ENCODE measurements at regions not wholly inside any gene's neighbourhood (a gene's known extent, or its start where the extent isn't known, plus 50 kb on each side); places are given as distances from the start of the nearest gene placed in this dataset.

- H3K4me1 ChIP-seq (ENCODE audit: insufficient read depth, poor library complexity, severe bottlenecking) = no peaks in the 10 kb centered on the region
- no peak overlapping the region for H3K4me3 ChIP-seq (ENCODE audit: severe bottlenecking)
- no peaks in the 10 kb centered on the region for H3K27me3 ChIP-seq (ENCODE audit: insufficient read depth, poor library complexity, severe bottlenecking)
- no peak for DNase-seq (ENCODE audit: low spot score)
- no peak for ATAC-seq (ENCODE audit: low read depth)
- no peaks in the 10 kb centered on the region for H3K9me3 ChIP-seq (ENCODE audit: severe bottlenecking)
- H3K36me3 ChIP-seq (ENCODE audit: low read depth) = no peaks in the 10 kb centered on the region
- no peak overlapping the region for H3K27ac ChIP-seq (ENCODE audit: poor library complexity, severe bottlenecking)
- TF ChIP-seq CTCF (IDR thresholded peaks at IDR 0.05; ENCODE audit: poor library complexity, severe bottlenecking) = no peak
These were observed 172.8 kb upstream of the P2RY1 start for GRCh38 chr3:152662157-152662556.

DNA sequence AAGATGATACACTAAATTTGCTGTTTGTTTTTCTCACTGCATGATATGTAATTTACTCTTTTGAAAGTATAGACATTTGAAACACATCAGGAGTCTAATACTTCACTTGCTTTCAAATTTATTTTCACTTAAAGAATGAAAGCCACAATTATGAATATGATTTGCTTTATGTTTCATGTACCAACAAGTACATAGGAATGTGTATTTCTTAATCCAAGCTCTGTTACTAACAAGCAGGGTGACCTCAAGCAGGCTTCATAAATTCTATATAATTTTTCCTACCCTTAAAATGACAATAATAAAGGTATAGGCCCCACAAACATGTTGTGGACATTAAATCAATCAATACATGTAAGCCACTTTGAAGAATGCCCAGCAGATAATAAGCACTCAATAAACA, 170.2 kb upstream of the P2RY1 start:
- DNase-seq (ENCODE audit: low spot score) = no peak
- Histone ChIP-seq H3K9me3 (ENCODE audit: severe bottlenecking) (no peaks in the 10 kb centered on the region), H3K4me3 (ENCODE audit: severe bottlenecking) (no peak overlapping the region), H3K36me3 (ENCODE audit: low read depth) (no peaks in the 10 kb centered on the region), H3K27ac (ENCODE audit: poor library complexity, severe bottlenecking) (no peak overlapping the region), H3K27me3 (ENCODE audit: insufficient read depth, poor library complexity, severe bottlenecking) (no peaks in the 10 kb centered on the region), H3K4me1 (ENCODE audit: insufficient read depth, poor library complexity, severe bottlenecking) (no peaks in the 10 kb centered on the region)
- no peak for ATAC-seq (ENCODE audit: low read depth)
- no peak for TF ChIP-seq CTCF (IDR thresholded peaks at IDR 0.05; ENCODE audit: poor library complexity, severe bottlenecking)

DNA sequence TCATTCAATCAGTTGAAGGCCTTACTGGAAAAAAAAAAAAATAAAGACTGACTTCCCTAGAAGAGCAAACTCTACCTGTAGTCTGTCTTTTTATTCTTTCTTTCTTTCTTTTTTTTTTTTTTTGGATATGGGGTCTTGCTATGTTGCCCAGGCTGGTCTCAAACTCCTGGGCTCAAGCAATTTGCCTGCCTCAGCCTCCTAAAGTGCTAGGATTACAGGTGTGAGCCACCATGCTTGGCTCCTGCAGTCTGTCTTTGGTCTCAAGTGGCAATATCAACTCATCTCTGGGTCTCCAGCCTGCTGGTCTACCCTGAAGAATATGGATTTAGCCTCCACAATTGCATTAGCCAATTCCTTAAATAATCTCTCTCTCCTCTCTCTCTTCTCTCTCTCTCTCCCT, 167.7 kb upstream of the P2RY1 start:
- no peak for TF ChIP-seq CTCF (IDR thresholded peaks at IDR 0.05; ENCODE audit: poor library complexity, severe bottlenecking)
- Histone ChIP-seq H3K9me3 (ENCODE audit: severe bottlenecking) (no peaks in the 10 kb centered on the region), H3K36me3 (ENCODE audit: low read depth) (no peaks in the 10 kb centered on the region), H3K4me1 (ENCODE audit: insufficient read depth, poor library complexity, severe bottlenecking) (no peaks in the 10 kb centered on the region), H3K27me3 (ENCODE audit: insufficient read depth, poor library complexity, severe bottlenecking) (no peaks in the 10 kb centered on the region), H3K4me3 (ENCODE audit: severe bottlenecking) (no peak overlapping the region), H3K27ac (ENCODE audit: poor library complexity, severe bottlenecking) (no peak overlapping the region)
- ATAC-seq (ENCODE audit: low read depth) (no peak), DNase-seq (ENCODE audit: low spot score) (no peak)

- no peak for ATAC-seq (ENCODE audit: low read depth)
- no peaks in the 10 kb centered on the region for H3K9me3 ChIP-seq (ENCODE audit: severe bottlenecking)
- TF ChIP-seq CTCF (IDR thresholded peaks at IDR 0.05; ENCODE audit: poor library complexity, severe bottlenecking) = no peak
- H3K4me3 ChIP-seq (ENCODE audit: severe bottlenecking) = no peak overlapping the region
- no peaks in the 10 kb centered on the region for H3K36me3 ChIP-seq (ENCODE audit: low read depth)
- no peak overlapping the region for H3K27ac ChIP-seq (ENCODE audit: poor library complexity, severe bottlenecking)
- no peak for DNase-seq (ENCODE audit: low spot score)
- no peaks in the 10 kb centered on the region for H3K27me3 ChIP-seq (ENCODE audit: insufficient read depth, poor library complexity, severe bottlenecking)
- H3K4me1 ChIP-seq (ENCODE audit: insufficient read depth, poor library complexity, severe bottlenecking) = no peaks in the 10 kb centered on the region
These were observed 165.4 kb upstream of the P2RY1 start for GRCh38 chr3:152669560-152669959.

DNA sequence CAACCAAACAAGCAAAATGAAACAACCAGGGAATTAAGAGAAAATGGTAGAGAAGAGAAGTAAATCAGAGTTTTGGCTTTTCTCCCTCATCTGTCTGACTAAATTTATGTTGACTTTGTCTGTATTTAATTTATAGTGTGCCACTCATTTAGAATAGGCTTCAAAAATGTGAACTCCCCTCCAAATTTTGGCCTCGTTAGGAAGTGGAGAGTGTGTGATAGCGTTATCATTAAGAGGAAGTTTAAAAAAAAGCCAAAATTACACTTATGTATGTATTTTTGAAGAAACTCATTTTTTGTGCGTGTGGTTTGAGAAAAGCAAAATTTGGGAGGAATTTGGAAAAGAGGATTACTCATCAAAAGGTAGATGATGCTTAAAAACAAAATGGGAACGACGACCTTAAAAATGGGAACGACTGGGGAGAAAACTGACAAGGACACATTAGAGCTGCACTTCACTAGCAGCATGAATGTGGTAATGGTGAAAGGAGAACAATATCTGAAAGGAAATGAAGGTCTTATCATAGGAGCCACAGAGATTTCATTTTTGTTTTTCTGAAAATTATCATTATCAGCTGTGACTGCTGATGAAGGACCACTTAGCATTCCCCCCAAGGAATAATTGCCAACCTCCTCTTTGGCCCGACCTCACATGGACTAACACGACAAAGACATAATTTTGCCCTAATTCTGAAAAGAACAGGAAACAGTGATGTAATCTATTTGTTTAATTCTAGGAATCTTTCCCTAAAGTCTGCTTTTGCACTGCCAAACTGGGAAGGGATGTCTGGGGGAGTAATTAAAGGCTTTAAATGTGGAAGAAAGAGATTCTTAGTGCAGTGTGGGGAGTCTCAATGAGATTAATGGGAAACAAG, 163.2 kb upstream of the P2RY1 start:
- no peak for TF ChIP-seq CTCF (IDR thresholded peaks at IDR 0.05; ENCODE audit: poor library complexity, severe bottlenecking)
- Histone ChIP-seq H3K4me3 (ENCODE audit: severe bottlenecking) (no peak overlapping the region), H3K4me1 (ENCODE audit: insufficient read depth, poor library complexity, severe bottlenecking) (no peaks in the 10 kb centered on the region)

More for the DNA sequence above, 163.2 kb upstream of the P2RY1 start:
- Histone ChIP-seq H3K36me3 (ENCODE audit: low read depth) (no peaks in the 10 kb centered on the region), H3K27me3 (ENCODE audit: insufficient read depth, poor library complexity, severe bottlenecking) (no peaks in the 10 kb centered on the region), H3K27ac (ENCODE audit: poor library complexity, severe bottlenecking) (no peak overlapping the region), H3K9me3 (ENCODE audit: severe bottlenecking) (no peaks in the 10 kb centered on the region)
- DNase-seq (ENCODE audit: low spot score) (no peak), ATAC-seq (ENCODE audit: low read depth) (no peak)
